Endodermal cell (in vitro differentiated cells): ENCODE measurements at regions not wholly inside any gene's neighbourhood (a gene's known extent, or its start where the extent isn't known, plus 50 kb on each side); places are given as distances from the start of the nearest gene placed in this dataset.

Experiments
- DNase-seq: peaks from one replicate; pipeline ENCODE4 v3.0.0-alpha.2; 2017
- H3K27ac ChIP-seq: 2 replicates; pipeline ENCODE4 v1.5.1; 2013; ENCODE audit warnings: mild to moderate bottlenecking, low read depth, low read length, moderate library complexity
- H3K27me3 ChIP-seq: 2 replicates; pipeline ENCODE4 v1.6.1; 2013; ENCODE audit warnings: mild to moderate bottlenecking, low read length, moderate library complexity; ENCODE audit not compliant: insufficient read depth, control insufficient read depth, poor library complexity, severe bottlenecking
- H3K36me3 ChIP-seq: 2 replicates; pipeline ENCODE4 v1.7.0; 2013; ENCODE audit warnings: mild to moderate bottlenecking, low read length, moderate library complexity; ENCODE audit not compliant: control insufficient read depth, insufficient read depth
- H3K4me1 ChIP-seq: one replicate; pipeline ENCODE4 v1.7.0; 2013; ENCODE audit warnings: low read length; ENCODE audit not compliant: control insufficient read depth, insufficient read depth
- H3K4me3 ChIP-seq: 2 replicates; pipeline ENCODE4 v1.5.1; 2013; ENCODE audit warnings: mild to moderate bottlenecking, low read length, moderate library complexity
- H3K9ac ChIP-seq: 2 replicates; pipeline ENCODE4 v1.6.1; 2013; ENCODE audit warnings: mild to moderate bottlenecking, low read length, moderate library complexity; ENCODE audit not compliant: poor library complexity, severe bottlenecking; ENCODE audit errors: extremely low read depth
- H3K9me3 ChIP-seq: 2 replicates; pipeline ENCODE4 v1.6.1; 2013; ENCODE audit warnings: mild to moderate bottlenecking, low read length, moderate library complexity; ENCODE audit not compliant: control insufficient read depth
- H3K27ac Mint-ChIP-seq: 2 replicates; pipeline ENCODE4 v1.8.0; 2020; ENCODE audit warnings: mixed read lengths
- H3K27me3 Mint-ChIP-seq: 2 replicates; pipeline ENCODE4 v1.8.0; 2021; ENCODE audit warnings: mild to moderate bottlenecking, mixed read lengths; ENCODE audit not compliant: insufficient read depth
- H3K36me3 Mint-ChIP-seq: 2 replicates; pipeline ENCODE4 v1.8.0; 2020; ENCODE audit warnings: low read depth, mixed read lengths
- H3K4me1 Mint-ChIP-seq: 2 replicates; pipeline ENCODE4 v1.8.0; 2020; ENCODE audit warnings: mixed read lengths
- H3K4me3 Mint-ChIP-seq: 2 replicates; pipeline ENCODE4 v1.8.0; 2020; ENCODE audit warnings: mild to moderate bottlenecking, moderate library complexity, mixed read lengths
- H3K9me3 Mint-ChIP-seq: 2 replicates; pipeline ENCODE4 v1.8.0; 2020; ENCODE audit warnings: mild to moderate bottlenecking, mixed read lengths
- CTCF ChIP-seq: fragments of 200-600 bp; sonication (generic); conservative IDR thresholded peaks from 2 replicates; pipeline ENCODE4 v1.5.0; 2021; ENCODE audit warnings: antibody characterized with exemption, mild to moderate bottlenecking
- WGBS, 2 experiments: methylation state at CpG; one replicate each; pipeline versions ENCODE4 v1.1.5 to v1.1.7; 2013; ENCODE audit warnings: missing lambda C conversion rate in 2 of 2, mixed read lengths in 1 of 2; ENCODE audit not compliant: insufficient coverage in 1 of 2, insufficient read length in 1 of 2; 5-methylcytosine and 5-hydroxymethylcytosine counted together

GRCh38 chr1:96011606-96012005, 710.0 kb upstream of the PTBP2 start:
- no peak overlapping the region for H3K27ac Mint-ChIP-seq
- no peak for TF ChIP-seq CTCF
- Histone ChIP-seq H3K27ac (no peak overlapping the region), H3K27me3 (no peaks in the 10 kb centered on the region), H3K9me3 (no peaks in the 10 kb centered on the region), H3K9ac (no peak overlapping the region), H3K4me1 (peaks cover 2% of the 10 kb centered on the region), H3K36me3 (no peaks in the 10 kb centered on the region), H3K4me3 (no peak overlapping the region)
- no peak for DNase-seq
- H3K36me3 Mint-ChIP-seq = no peaks in the 10 kb centered on the region
- no peak overlapping the region for H3K4me3 Mint-ChIP-seq
- H3K9me3 Mint-ChIP-seq = no peaks in the 10 kb centered on the region
- WGBS, 2 experiments = 92 to 93% methylated on average over 4 of the region's 4 CpGs
- no peaks in the 10 kb centered on the region for H3K4me1 Mint-ChIP-seq
- H3K27me3 Mint-ChIP-seq = no peaks in the 10 kb centered on the region

GRCh38 chr1:96016219-96016618, 705.4 kb upstream of the PTBP2 start:
- no peak overlapping the region for H3K27ac Mint-ChIP-seq
- no peaks in the 10 kb centered on the region for H3K27me3 Mint-ChIP-seq
- Histone ChIP-seq H3K27ac (no peak overlapping the region), H3K4me3 (no peak overlapping the region), H3K4me1 (no peaks in the 10 kb centered on the region), H3K9me3 (no peaks in the 10 kb centered on the region), H3K36me3 (no peaks in the 10 kb centered on the region), H3K9ac (no peak overlapping the region), H3K27me3 (no peaks in the 10 kb centered on the region)
- no peaks in the 10 kb centered on the region for H3K4me1 Mint-ChIP-seq
- no peak for DNase-seq
- 84 to 95% methylated on average over 3 of the region's 3 CpGs for WGBS, 2 experiments
- H3K4me3 Mint-ChIP-seq = no peak overlapping the region
- no peak for TF ChIP-seq CTCF
- no peaks in the 10 kb centered on the region for H3K36me3 Mint-ChIP-seq
- no peaks in the 10 kb centered on the region for H3K9me3 Mint-ChIP-seq

DNA sequence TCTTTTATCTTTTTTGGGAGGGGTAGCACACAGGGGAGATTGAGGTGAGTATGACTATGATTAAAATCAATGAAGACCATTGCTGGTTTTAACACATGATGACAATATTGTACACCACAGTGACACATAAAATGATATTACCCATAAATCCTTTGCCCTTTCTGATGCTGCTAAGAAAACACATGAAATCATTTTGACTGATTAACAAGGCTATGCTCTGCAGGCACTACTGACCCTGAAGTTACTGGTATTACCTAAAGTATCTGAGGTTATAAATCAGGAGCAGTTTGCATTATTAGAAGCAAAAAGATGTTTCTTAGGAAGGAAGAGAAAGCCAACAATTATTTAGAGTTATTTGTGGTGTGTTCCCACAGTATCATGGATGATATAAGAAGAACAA, 701.2 kb upstream of the PTBP2 start:
- no peaks in the 10 kb centered on the region for H3K9me3 ChIP-seq
- no peaks in the 10 kb centered on the region for H3K27me3 ChIP-seq
- no peaks in the 10 kb centered on the region for H3K4me1 ChIP-seq
- no peak overlapping the region for H3K27ac Mint-ChIP-seq
- no peak for TF ChIP-seq CTCF
- H3K36me3 ChIP-seq = no peaks in the 10 kb centered on the region
- H3K4me1 Mint-ChIP-seq = no peaks in the 10 kb centered on the region
- no peak overlapping the region for H3K9ac ChIP-seq
- no peaks in the 10 kb centered on the region for H3K9me3 Mint-ChIP-seq
- no peaks in the 10 kb centered on the region for H3K36me3 Mint-ChIP-seq
- DNase-seq = no peak
- H3K4me3 ChIP-seq = no peak overlapping the region
- no peak overlapping the region for H3K4me3 Mint-ChIP-seq
- no peaks in the 10 kb centered on the region for H3K27me3 Mint-ChIP-seq
- no peak overlapping the region for H3K27ac ChIP-seq
